Mesenchymal stem cell (in vitro differentiated cells and primary cell): ENCODE measurements at regions not wholly inside any gene's neighbourhood (a gene's known extent, or its start where the extent isn't known, plus 50 kb on each side); places are given as distances from the start of the nearest gene placed in this dataset.
A peak's percentile ranks its signal among the peaks of the same experiment; 100 is the strongest.
"Not testable (repeated sequence)": the region's sequence is repeated elsewhere in the genome, so short reads cannot be mapped to it uniquely, and the experiment has no call there.

Source experiments
- DNase-seq: peaks from one replicate; pipeline ENCODE4 v3.0.0-alpha.2; 2013
- H2AFZ ChIP-seq: one replicate; pipeline ENCODE4 v1.6.1; 2013; ENCODE audit warnings: low read depth, mild to moderate bottlenecking, control low read depth, inconsistent platforms, low read length, moderate library complexity
- H2AK5ac ChIP-seq: 2 replicates; pipeline ENCODE4 v1.6.1; 2013; ENCODE audit warnings: low read length, moderate library complexity, mild to moderate bottlenecking, inconsistent platforms; ENCODE audit not compliant: severe bottlenecking
- H2BK120ac ChIP-seq: one replicate; pipeline ENCODE4 v1.6.1; 2013; ENCODE audit warnings: low read depth, mild to moderate bottlenecking, inconsistent platforms, low read length, moderate library complexity
- H2BK12ac ChIP-seq, 2 experiments: one replicate each; pipeline ENCODE4 v1.6.1; 2013; ENCODE audit warnings: inconsistent platforms in 2 of 2, low read length in 2 of 2, mild to moderate bottlenecking in 2 of 2, moderate library complexity in 2 of 2, control low read depth in 1 of 2
- H2BK15ac ChIP-seq: one replicate; pipeline ENCODE4 v1.6.1; 2013; ENCODE audit warnings: mild to moderate bottlenecking, low read depth, inconsistent platforms; ENCODE audit not compliant: poor library complexity, severe bottlenecking
- H2BK5ac ChIP-seq: 2 replicates; pipeline ENCODE4 v1.6.1; 2013; ENCODE audit warnings: low read depth, mild to moderate bottlenecking, low read length, control low read depth, inconsistent platforms; ENCODE audit not compliant: poor library complexity, severe bottlenecking
- H3K14ac ChIP-seq, 2 experiments: one replicate each; pipeline ENCODE4 v1.6.1; 2013; ENCODE audit warnings: inconsistent platforms in 2 of 2, low read length in 2 of 2, control low read depth in 1 of 2, mild to moderate bottlenecking in 1 of 2, moderate library complexity in 1 of 2
- H3K18ac ChIP-seq, 2 experiments: one replicate each; pipeline ENCODE4 v1.6.1; 2013; ENCODE audit warnings: inconsistent platforms in 2 of 2, low read length in 2 of 2, control low read depth in 1 of 2, low read depth in 1 of 2, mild to moderate bottlenecking in 1 of 2
- H3K23ac ChIP-seq, 2 experiments: one replicate each; pipeline ENCODE4 v1.6.1; 2013; ENCODE audit warnings: inconsistent platforms in 2 of 2, low read length in 2 of 2, mild to moderate bottlenecking in 2 of 2, moderate library complexity in 2 of 2, control low read depth in 1 of 2
- H3K27ac ChIP-seq: 2 replicates; pipeline ENCODE4 v1.5.1; 2013; ENCODE audit warnings: mild to moderate bottlenecking, moderate library complexity, low read length, control low read depth, inconsistent platforms; ENCODE audit not compliant: poor library complexity, severe bottlenecking
- H3K27me3 ChIP-seq, 2 experiments: 2 replicates each; pipeline versions ENCODE4 v1.6.1 to v1.7.0; 2013; ENCODE audit warnings: low read length in 2 of 2, mild to moderate bottlenecking in 2 of 2, moderate library complexity in 2 of 2, control low read depth in 1 of 2, inconsistent platforms in 1 of 2; ENCODE audit not compliant: control insufficient read depth in 1 of 2, insufficient read depth in 1 of 2
- H3K36me3 ChIP-seq, 2 experiments: 2 replicates each; pipeline versions ENCODE4 v1.6.1 to v1.7.0; 2013; ENCODE audit warnings: low read length in 2 of 2, control low read depth in 1 of 2, inconsistent platforms in 1 of 2, low read depth in 1 of 2, mild to moderate bottlenecking in 1 of 2; ENCODE audit not compliant: insufficient read depth in 2 of 2, control insufficient read depth in 1 of 2
- H3K4ac ChIP-seq, 2 experiments: one replicate each; pipeline ENCODE4 v1.6.1; 2013; ENCODE audit warnings: inconsistent platforms in 2 of 2, low read length in 2 of 2, mild to moderate bottlenecking in 2 of 2, moderate library complexity in 2 of 2, control low read depth in 1 of 2, low read depth in 1 of 2
- H3K4me1 ChIP-seq: 2 replicates; pipeline ENCODE4 v1.6.1; 2013; ENCODE audit warnings: low read depth, low read length, control low read depth; ENCODE audit not compliant: control insufficient read depth, insufficient read depth
- H3K4me2 ChIP-seq: 2 replicates; pipeline ENCODE4 v1.6.1; 2013; ENCODE audit warnings: low read length, mild to moderate bottlenecking, inconsistent platforms; ENCODE audit not compliant: poor library complexity, severe bottlenecking
- H3K4me3 ChIP-seq, 2 experiments: 2 replicates each; pipeline versions ENCODE4 v1.5.1 to v1.7.0; 2013; ENCODE audit warnings: low read length in 2 of 2, mild to moderate bottlenecking in 2 of 2, control low read depth in 1 of 2, low read depth in 1 of 2; ENCODE audit not compliant: insufficient read depth in 1 of 2
- H3K79me1 ChIP-seq: replicated peaks from 2 replicates; pipeline ENCODE4 v1.6.1; 2013; ENCODE audit warnings: mild to moderate bottlenecking, control low read depth, low read length, inconsistent platforms; ENCODE audit not compliant: poor library complexity, severe bottlenecking
- H3K9ac ChIP-seq: 2 replicates; pipeline ENCODE4 v1.7.0; 2013; ENCODE audit warnings: mild to moderate bottlenecking, low read length, moderate library complexity
- H3K9me3 ChIP-seq: 2 replicates; pipeline ENCODE4 v1.7.0; 2013; ENCODE audit warnings: mild to moderate bottlenecking, low read length; ENCODE audit not compliant: control insufficient read depth
- H4K8ac ChIP-seq: one replicate; pipeline ENCODE4 v1.6.1; 2013; ENCODE audit warnings: inconsistent platforms, mild to moderate bottlenecking, low read length, moderate library complexity
- H4K91ac ChIP-seq: one replicate; pipeline ENCODE4 v1.6.1; 2013; ENCODE audit warnings: mild to moderate bottlenecking, low read length, inconsistent platforms
- WGBS: methylation state at CpG from one replicate; pipeline ENCODE4 v1.1.7; 2013; ENCODE audit warnings: mixed read lengths; 5-methylcytosine and 5-hydroxymethylcytosine counted together

GRCh38 chr11:122572592-122572991, 82.9 kb upstream of the UBASH3B start:
- no peak overlapping the region for H3K9ac ChIP-seq
- H2AK5ac ChIP-seq = no peak overlapping the region
- no peak overlapping the region for H3K23ac ChIP-seq
- no peak overlapping the region for H3K27ac ChIP-seq
- no peaks in the 10 kb centered on the region for H3K9me3 ChIP-seq
- peak overlapping the region; percentile 5 for H2BK120ac ChIP-seq
- H3K36me3 ChIP-seq = no peaks in the 10 kb centered on the region
- H3K4me3 ChIP-seq = no peak overlapping the region
- no peak overlapping the region for H2BK15ac ChIP-seq
- no peak overlapping the region for H3K18ac ChIP-seq
- no peak overlapping the region for H2BK12ac ChIP-seq
- no peaks in the 10 kb centered on the region for H3K4me1 ChIP-seq
- 79% methylated on average over 2 of the region's 3 CpGs for WGBS
- H3K4me2 ChIP-seq = no peak overlapping the region
- no peak overlapping the region for H4K91ac ChIP-seq
- no peak overlapping the region for H3K4ac ChIP-seq
- H4K8ac ChIP-seq = no peak overlapping the region
- H2BK5ac ChIP-seq = no peak overlapping the region
- H3K27me3 ChIP-seq = peaks cover 12 to 24% of the 10 kb centered on the region in 2 experiments
- H3K14ac ChIP-seq = no peak overlapping the region
- no peak overlapping the region for H2AFZ ChIP-seq
- H3K79me1 ChIP-seq = no peaks in the 10 kb centered on the region
- DNase-seq = no peak

- Histone ChIP-seq H3K9ac (no peak overlapping the region), H2AK5ac (no peak overlapping the region), H3K36me3 (no peaks in the 10 kb centered on the region), H2BK5ac (no peak overlapping the region), H3K4me2 (no peak overlapping the region), H4K8ac (no peak overlapping the region), H3K18ac (no peak overlapping the region), H2AFZ (no peak overlapping the region), H3K27me3 (peaks cover 0 to 10% of the 10 kb centered on the region in 2 experiments), H3K23ac (no peak overlapping the region), H3K79me1 (no peaks in the 10 kb centered on the region), H2BK15ac (no peak overlapping the region), H2BK120ac (no peak overlapping the region), H4K91ac (no peak overlapping the region), H3K9me3 (no peaks in the 10 kb centered on the region), H3K4ac (no peak overlapping the region), H2BK12ac (no peak overlapping the region), H3K4me1 (peaks cover 1% of the 10 kb centered on the region), H3K4me3 (no peak overlapping the region), H3K14ac (no peak overlapping the region), H3K27ac (no peak overlapping the region)
- DNase-seq = no peak
- WGBS = 72% methylated on average over 2 of the region's 3 CpGs
These were observed 91.8 kb upstream of the UBASH3B start for GRCh38 chr11:122563761-122564160.

- Histone ChIP-seq H3K4me3 (no peak overlapping the region), H3K27me3 (peaks cover 0 to 25% of the 10 kb centered on the region in 2 experiments), H3K27ac (no peak overlapping the region), H3K4ac (no peak overlapping the region), H3K36me3 (no peaks in the 10 kb centered on the region), H2BK5ac (no peak overlapping the region), H3K14ac (no peak overlapping the region), H3K9ac (no peak overlapping the region), H2BK120ac (no peak overlapping the region), H3K4me1 (peaks cover 1% of the 10 kb centered on the region), H3K18ac (no peak overlapping the region), H2BK15ac (no peak overlapping the region), H3K79me1 (no peaks in the 10 kb centered on the region), H3K23ac (no peak overlapping the region), H2BK12ac (no peak overlapping the region), H4K91ac (no peak overlapping the region), H2AFZ (no peak overlapping the region), H2AK5ac (no peak overlapping the region), H4K8ac (no peak overlapping the region), H3K4me2 (no peak overlapping the region), H3K9me3 (no peaks in the 10 kb centered on the region)
- WGBS = 79% methylated on average over 6 of the region's 9 CpGs
- DNase-seq = no peak
These were observed 95.7 kb upstream of the UBASH3B start for GRCh38 chr11:122559734-122560382.

- H3K18ac ChIP-seq, H4K91ac ChIP-seq, H2AFZ ChIP-seq, H3K14ac ChIP-seq, H2BK120ac ChIP-seq, H3K27ac ChIP-seq, H3K79me1 ChIP-seq, H2BK12ac ChIP-seq, H3K4me1 ChIP-seq, DNase-seq, H4K8ac ChIP-seq, H3K36me3 ChIP-seq, H3K9me3 ChIP-seq, H2AK5ac ChIP-seq, H3K23ac ChIP-seq, H3K4me3 ChIP-seq, H3K4ac ChIP-seq, H3K9ac ChIP-seq, H2BK15ac ChIP-seq, H2BK5ac ChIP-seq, H3K4me2 ChIP-seq: not testable (repeated sequence)
- peaks cover 0 to 25% of the 10 kb centered on the region in 2 experiments for H3K27me3 ChIP-seq
- 76% methylated on average over 7 of the region's 9 CpGs for WGBS
These were observed 96.3 kb upstream of the UBASH3B start for GRCh38 chr11:122559218-122559617.
